IMR-90 (cell line): ENCODE measurements at regions not wholly inside any gene's neighbourhood (a gene's known extent, or its start where the extent isn't known, plus 50 kb on each side); places are given as distances from the start of the nearest gene placed in this dataset.

ENCODE experiments used
- ATAC-seq: fragments of 200-7000 bp; cut with Tn5 transposase; 2 replicates; pipeline ENCODE4 v1.9.1; 2020; ENCODE audit warnings: low read depth, mild to moderate bottlenecking, moderate library complexity
- BruUV-seq: library from RNA; stranded (reverse); fragments of 400-500 nt; replicated peaks from 2 replicates; lab custom pipeline; 2021; lab: Mats Ljungman, UMichigan
- CTCF ChIA-PET: fragments of 300-600 bp; formaldehyde crosslinking; extraction: SDS; loops from one replicate; lab custom pipeline; 2021; ENCODE audit warnings: antibody characterized with exemption; lab: Yijun Ruan, JAX
- POLR2A ChIA-PET: fragments of 300-600 bp; sonication (Branson Sonifier 250); formaldehyde crosslinking; loops from one replicate; lab custom pipeline; 2022; ENCODE audit warnings: antibody characterized with exemption; ENCODE audit not compliant: unreplicated experiment; lab: Charles Lee
- DNase-seq: peaks from one replicate; pipeline ENCODE4 v3.0.0; 2013
- H2AFZ ChIP-seq: replicated peaks from 2 replicates; pipeline ENCODE3; 2013; ENCODE audit warnings: low read length, mild to moderate bottlenecking; ENCODE audit not compliant: poor library complexity
- H2AK5ac ChIP-seq: 2 replicates; pipeline ENCODE4 v1.6.1; 2013; ENCODE audit warnings: low read depth, low read length, inconsistent platforms
- H2AK9ac ChIP-seq: replicated peaks from 2 replicates; pipeline ENCODE3; 2013; ENCODE audit warnings: mild to moderate bottlenecking, low read depth, low read length, moderate library complexity; ENCODE audit not compliant: poor library complexity
- H2BK120ac ChIP-seq: 2 replicates; pipeline ENCODE4 v1.6.1; 2013; ENCODE audit warnings: low read depth, low read length, inconsistent platforms
- H2BK15ac ChIP-seq: 3 replicates; pipeline ENCODE4 v1.6.1; 2013; ENCODE audit warnings: low read depth, low read length, inconsistent platforms
- H2BK20ac ChIP-seq: 2 replicates; pipeline ENCODE4 v1.6.1; 2013; ENCODE audit warnings: low read depth, mild to moderate bottlenecking, inconsistent platforms, low read length, moderate library complexity
- H2BK5ac ChIP-seq: 2 replicates; pipeline ENCODE4 v1.6.1; 2013; ENCODE audit warnings: mild to moderate bottlenecking, low read depth, low read length, inconsistent platforms; ENCODE audit not compliant: poor library complexity, severe bottlenecking
- H3K14ac ChIP-seq: replicated peaks from 2 replicates; pipeline ENCODE4 v1.6.1; 2013; ENCODE audit warnings: low read depth, low read length, inconsistent platforms
- H3K18ac ChIP-seq: 2 replicates; pipeline ENCODE4 v1.6.1; 2013; ENCODE audit warnings: low read depth, low read length, control low read depth
- H3K23ac ChIP-seq: 2 replicates; pipeline ENCODE4 v1.6.1; 2013; ENCODE audit warnings: low read depth, low read length, inconsistent platforms
- H3K27ac ChIP-seq: 2 replicates; pipeline ENCODE4 v1.5.1; 2013; ENCODE audit warnings: mild to moderate bottlenecking, control low read depth, low read length; ENCODE audit not compliant: insufficient read depth
- H3K27me3 ChIP-seq: 2 replicates; pipeline ENCODE4 v1.6.1; 2013; ENCODE audit warnings: low read length; ENCODE audit not compliant: control insufficient read depth, insufficient read depth
- H3K36me3 ChIP-seq: 2 replicates; pipeline ENCODE4 v1.6.1; 2013; ENCODE audit warnings: low read length, mixed read lengths; ENCODE audit not compliant: control insufficient read depth, insufficient read depth
- H3K4ac ChIP-seq: 2 replicates; pipeline ENCODE4 v1.6.1; 2013; ENCODE audit warnings: low read depth, low read length, inconsistent platforms
- H3K4me1 ChIP-seq: 2 replicates; pipeline ENCODE4 v1.6.1; 2013; ENCODE audit warnings: low read length, mixed read lengths; ENCODE audit not compliant: control insufficient read depth, insufficient read depth
- H3K4me2 ChIP-seq: 2 replicates; pipeline ENCODE4 v1.6.1; 2013; ENCODE audit warnings: low read depth, mild to moderate bottlenecking, control low read depth, low read length, moderate library complexity
- H3K4me3 ChIP-seq: 2 replicates; pipeline ENCODE4 v1.5.1; 2013; ENCODE audit warnings: low read depth, mild to moderate bottlenecking, control low read depth, low read length, moderate library complexity; ENCODE audit not compliant: insufficient read depth
- H3K56ac ChIP-seq: 2 replicates; pipeline ENCODE4 v1.6.1; 2013; ENCODE audit warnings: low read length, inconsistent platforms; ENCODE audit not compliant: insufficient read depth; ENCODE audit errors: extremely low read depth
- H3K79me1 ChIP-seq, 2 experiments: 2 replicates each; pipeline ENCODE4 v1.6.1; 2013; ENCODE audit warnings: low read length in 2 of 2, inconsistent platforms in 1 of 2, low read depth in 1 of 2
- H3K9ac ChIP-seq: 2 replicates; pipeline ENCODE4 v1.6.1; 2013; ENCODE audit warnings: low read depth, low read length, control low read depth
- H3K9me1 ChIP-seq: 2 replicates; pipeline ENCODE4 v1.6.1; 2013; ENCODE audit warnings: low read length, inconsistent platforms; ENCODE audit not compliant: insufficient read depth
- H3K9me3 ChIP-seq: 2 replicates; pipeline ENCODE4 v1.6.1; 2013; ENCODE audit warnings: low read length; ENCODE audit not compliant: control insufficient read depth, insufficient read depth
- H4K20me1 ChIP-seq: 2 replicates; pipeline ENCODE4 v1.6.1; 2013; ENCODE audit warnings: low read length, inconsistent platforms; ENCODE audit not compliant: insufficient read depth
- H4K5ac ChIP-seq: 2 replicates; pipeline ENCODE4 v1.6.1; 2013; ENCODE audit warnings: mild to moderate bottlenecking, low read depth, low read length, control low read depth
- H4K8ac ChIP-seq, 2 experiments: 2 replicates each; pipeline ENCODE4 v1.6.1; 2013; ENCODE audit warnings: low read depth in 2 of 2, low read length in 2 of 2, control low read depth in 1 of 2, inconsistent platforms in 1 of 2
- H4K91ac ChIP-seq: 2 replicates; pipeline ENCODE4 v1.6.1; 2013; ENCODE audit warnings: low read depth, low read length, inconsistent platforms; ENCODE audit not compliant: insufficient read depth
- BHLHE40 ChIP-seq: fragments of 150-350 bp; IDR thresholded peaks from 2 replicates; pipeline ENCODE4 v1.6.1; 2016; ENCODE audit warnings: mild to moderate bottlenecking, low read depth, low read length
- CEBPB ChIP-seq: IDR thresholded peaks from 2 replicates; pipeline ENCODE4 v1.6.1; 2012; ENCODE audit warnings: low read depth, low read length, improper control_type of control experiment
- CHD1 ChIP-seq: IDR thresholded peaks from 2 replicates; pipeline ENCODE4 v1.6.1; 2012; ENCODE audit warnings: low read depth, low read length, improper control_type of control experiment
- CTCF ChIP-seq: conservative IDR thresholded peaks from 2 replicates; pipeline ENCODE4 v1.5.1; 2012; ENCODE audit warnings: mild to moderate bottlenecking, low read depth, low read length, improper control_type of control experiment
- ELK1 ChIP-seq: fragments of 150-350 bp; IDR thresholded peaks from 2 replicates; pipeline ENCODE4 v1.6.1; 2016; ENCODE audit warnings: low read depth, mild to moderate bottlenecking, low read length, moderate library complexity, borderline replicate concordance
- MAFK ChIP-seq: IDR thresholded peaks from 2 replicates; pipeline ENCODE4 v1.6.1; 2012; ENCODE audit warnings: low read depth, low read length, improper control_type of control experiment
- MAZ ChIP-seq: IDR thresholded peaks from 2 replicates; pipeline ENCODE4 v1.6.1; 2012; ENCODE audit warnings: low read depth, mild to moderate bottlenecking, low read length, improper control_type of control experiment, moderate library complexity, borderline replicate concordance
- MXI1 ChIP-seq: IDR thresholded peaks from 2 replicates; pipeline ENCODE4 v1.6.1; 2012; ENCODE audit warnings: low read depth, mild to moderate bottlenecking, low read length, moderate library complexity, borderline replicate concordance
- NFE2L2 ChIP-seq: fragments of 150-350 bp; IDR thresholded peaks from 2 replicates; pipeline ENCODE4 v1.6.1; 2016; ENCODE audit warnings: low read depth, mild to moderate bottlenecking, low read length
- POLR2A ChIP-seq: IDR thresholded peaks from 2 replicates; pipeline ENCODE4 v1.6.1; 2012; ENCODE audit warnings: mild to moderate bottlenecking, low read depth, low read length
- RCOR1 ChIP-seq: IDR thresholded peaks from 2 replicates; pipeline ENCODE4 v1.6.1; 2012; ENCODE audit warnings: mild to moderate bottlenecking, low read length, improper control_type of control experiment; ENCODE audit not compliant: insufficient replicate concordance
- RFX5 ChIP-seq: IDR thresholded peaks from 2 replicates; pipeline ENCODE4 v1.8.0; 2012; ENCODE audit warnings: low read depth, mild to moderate bottlenecking, low read length, moderate library complexity
- SMC3 ChIP-seq: fragments of 150-350 bp; IDR thresholded peaks from 2 replicates; pipeline ENCODE4 v1.6.1; 2016; ENCODE audit warnings: low read depth, mild to moderate bottlenecking, antibody characterized with exemption, low read length, moderate library complexity
- USF2 ChIP-seq: fragments of 150-350 bp; IDR thresholded peaks from 2 replicates; pipeline ENCODE4 v1.6.1; 2017; ENCODE audit warnings: mild to moderate bottlenecking, antibody characterized with exemption, low read length, low read depth
- WGBS, 2 experiments: methylation state at CpG; one replicate each; pipeline versions ENCODE4 v1.1.5 to v1.1.7; 2013; ENCODE audit warnings: missing lambda C conversion rate in 2 of 2; ENCODE audit not compliant: insufficient read length in 1 of 2; ENCODE audit errors: extremely low coverage in 2 of 2; 5-methylcytosine and 5-hydroxymethylcytosine counted together
- dilution Hi-C: fragments of 300-500 bp; cut with HindIII; formaldehyde crosslinking; loops from one replicate; pipeline ENCODE4 v1.14.3; 2018; ENCODE audit warnings: low sequenced_read_pairs; ENCODE audit not compliant: unreplicated experiment
- in situ Hi-C: fragments of 300-500 bp; cut with MboI; formaldehyde crosslinking; loops from 3 replicates; pipeline ENCODE4 v1.14.3; 2019; ENCODE audit warnings: low sequenced_read_pairs, inconsistent platforms, mixed read lengths
- intact Hi-C: fragments of 100-400 bp; cut with micrococcal nuclease; formaldehyde crosslinking; loops from 2 replicates; pipeline ENCODE4 v1.10.0; 2022

- no peak overlapping the region for H3K9ac ChIP-seq
- DNase-seq (no peak), ATAC-seq (no peak)
- no peak overlapping the region for H4K5ac ChIP-seq
- no peak overlapping the region for H3K18ac ChIP-seq
- H4K8ac ChIP-seq = no peak overlapping the region
- no peaks in the 10 kb centered on the region for H3K9me1 ChIP-seq
- no peak overlapping the region for H2AK9ac ChIP-seq
- 88% methylated on average over 6 of the region's 11 CpGs; no CpG with 5 or more reads in 1 of the 2 experiments for WGBS, 2 experiments
- dilution Hi-C loops = no loop called here
- no peak overlapping the region for H2AK5ac ChIP-seq
- H3K9me3 ChIP-seq = no peaks in the 10 kb centered on the region
- H2BK20ac ChIP-seq = no peak overlapping the region
- H3K27me3 ChIP-seq = peaks cover 16% of the 10 kb centered on the region; the same call in 1 of the 2 replicates
- no peak overlapping the region for H3K56ac ChIP-seq
- no peaks in the 10 kb centered on the region for H3K36me3 ChIP-seq
- no peak overlapping the region for H2AFZ ChIP-seq
- H3K27ac ChIP-seq = no peak overlapping the region
- TF ChIP-seq ELK1 (no peak), CHD1 (no peak), MXI1 (no peak), CEBPB (no peak), CTCF (no peak), SMC3 (no peak), USF2 (no peak), RFX5 (no peak), BHLHE40 (no peak), RCOR1 (no peak), MAFK (no peak), NFE2L2 (no peak), POLR2A (no peak), MAZ (no peak)
- no peak overlapping the region for H4K91ac ChIP-seq
- H3K14ac ChIP-seq = no peak overlapping the region
- no peaks in the 10 kb centered on the region for H3K79me1 ChIP-seq
- no peak overlapping the region for H3K4me2 ChIP-seq
- no peak overlapping the region for H3K4ac ChIP-seq
- CTCF ChIA-PET = no interaction called here
- H3K4me3 ChIP-seq = no peak overlapping the region
- POLR2A ChIA-PET = no interaction called here
- no TSS peak for BruUV-seq
- H2BK15ac ChIP-seq = no peak overlapping the region
- no peaks in the 10 kb centered on the region for H3K4me1 ChIP-seq
- intact Hi-C loops = loop anchor here (2.0 kb wide), 1 partner anchor 193 kb away; no protein-coding TSS in a partner anchor
- H2BK120ac ChIP-seq = no peak overlapping the region
- no peak overlapping the region for H3K23ac ChIP-seq
- no peak overlapping the region for H2BK5ac ChIP-seq
- no peaks in the 10 kb centered on the region for H4K20me1 ChIP-seq
- in situ Hi-C loops = no loop called here
These were observed 134.5 kb downstream of the FAM53A start for GRCh38 chr4:1549638-1550035.
